Parathyroid adenoma (tissue), 2 donors: ENCODE measurements at regions not wholly inside any gene's neighbourhood (a gene's known extent, or its start where the extent isn't known, plus 50 kb on each side); places are given as distances from the start of the nearest gene placed in this dataset.

Source experiments
- H2AFZ ChIP-seq: fragments of 300-600 bp; sonication (generic); one replicate; pipeline ENCODE4 v1.7.0; 2017; ENCODE audit warnings: antibody characterized with exemption, mild to moderate bottlenecking
- H3K27ac ChIP-seq: fragments of 300-600 bp; sonication (generic); one replicate; pipeline ENCODE4 v1.7.0; 2017
- H3K27me3 ChIP-seq: fragments of 300-600 bp; sonication (generic); one replicate; pipeline ENCODE4 v1.7.0; 2017; ENCODE audit warnings: low read length; ENCODE audit not compliant: control insufficient read depth, insufficient read depth
- H3K36me3 ChIP-seq: fragments of 300-600 bp; sonication (generic); one replicate; pipeline ENCODE4 v1.7.0; 2017; ENCODE audit warnings: low read length; ENCODE audit not compliant: control insufficient read depth, insufficient read depth
- H3K4me1 ChIP-seq: fragments of 300-600 bp; sonication (generic); one replicate; pipeline ENCODE4 v1.7.0; 2017; ENCODE audit warnings: control low read depth
- H3K4me2 ChIP-seq: fragments of 300-600 bp; sonication (generic); one replicate; pipeline ENCODE4 v1.7.0; 2017; ENCODE audit warnings: low read length
- H3K4me3 ChIP-seq: fragments of 300-600 bp; sonication (generic); one replicate; pipeline ENCODE4 v1.7.0; 2017; ENCODE audit warnings: low read depth, low read length
- H3K79me2 ChIP-seq: fragments of 300-600 bp; sonication (generic); one replicate; pipeline ENCODE4 v1.7.0; 2017; ENCODE audit warnings: control low read depth
- H3K9ac ChIP-seq: fragments of 300-600 bp; sonication (generic); one replicate; pipeline ENCODE4 v1.7.0; 2017; ENCODE audit warnings: mild to moderate bottlenecking
- H3K9me3 ChIP-seq: fragments of 300-600 bp; sonication (generic); one replicate; pipeline ENCODE4 v1.7.0; 2017; ENCODE audit warnings: low read length; ENCODE audit not compliant: control insufficient read depth
- CTCF ChIP-seq: fragments of 300-600 bp; sonication (generic); IDR thresholded peaks from one replicate; pipeline ENCODE4 v1.7.0; 2017; ENCODE audit warnings: antibody characterized with exemption, mild to moderate bottlenecking
- donor health status: primary hyperparathyroidism.

DNA sequence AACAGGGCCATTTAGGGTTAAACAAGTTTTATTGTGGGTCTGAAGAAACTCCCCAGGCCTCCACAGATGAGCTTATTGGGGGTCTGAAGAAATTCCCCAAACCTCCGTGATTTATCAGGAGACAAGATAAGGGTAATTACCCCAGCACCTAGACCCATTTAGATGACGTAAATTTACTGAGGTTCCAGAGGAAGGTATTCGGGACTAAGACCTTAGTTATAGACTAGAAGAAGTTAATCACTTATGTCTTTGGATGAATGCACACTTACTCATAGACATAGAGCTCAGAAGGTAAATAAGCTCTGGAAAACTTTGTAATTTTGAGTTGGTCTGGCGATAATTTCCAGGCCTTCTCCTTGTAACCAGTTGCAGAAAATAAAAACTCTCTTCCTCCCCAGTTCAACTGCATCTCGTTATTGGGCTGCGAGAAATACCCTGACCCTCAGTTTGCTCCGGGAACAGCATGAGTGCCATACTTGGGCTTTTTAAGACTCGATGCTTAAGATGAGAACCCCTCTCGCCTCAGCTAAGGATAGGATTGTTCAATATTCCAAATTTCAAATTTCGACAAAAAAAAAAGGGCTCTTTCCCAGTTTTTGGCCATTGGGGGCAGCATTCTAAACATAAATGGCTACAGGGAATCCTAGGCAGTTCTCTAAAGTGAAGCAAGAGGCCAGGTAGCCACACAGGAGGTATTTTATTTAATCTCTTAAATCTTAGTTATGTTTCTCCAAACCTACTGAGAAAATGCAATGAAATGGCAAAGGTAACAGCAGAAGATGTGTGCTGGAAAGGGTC is 74.7 kb upstream of the PFKP start:
- TF ChIP-seq CTCF: no peak
- Histone ChIP-seq H3K9ac (no peak overlapping the region), H3K27me3 (no peaks in the 10 kb centered on the region), H3K4me2 (no peak overlapping the region), H2AFZ (no peak overlapping the region), H3K36me3 (no peaks in the 10 kb centered on the region), H3K27ac (no peak overlapping the region), H3K4me1 (no peaks in the 10 kb centered on the region), H3K9me3 (no peaks in the 10 kb centered on the region), H3K79me2 (no peaks in the 10 kb centered on the region), H3K4me3 (no peak overlapping the region)

GRCh38 chr10:2990764-2991163 is 76.6 kb upstream of the PFKP start:
- Histone ChIP-seq H2AFZ (no peak overlapping the region), H3K4me3 (no peak overlapping the region)
- no peak for TF ChIP-seq CTCF

DNA sequence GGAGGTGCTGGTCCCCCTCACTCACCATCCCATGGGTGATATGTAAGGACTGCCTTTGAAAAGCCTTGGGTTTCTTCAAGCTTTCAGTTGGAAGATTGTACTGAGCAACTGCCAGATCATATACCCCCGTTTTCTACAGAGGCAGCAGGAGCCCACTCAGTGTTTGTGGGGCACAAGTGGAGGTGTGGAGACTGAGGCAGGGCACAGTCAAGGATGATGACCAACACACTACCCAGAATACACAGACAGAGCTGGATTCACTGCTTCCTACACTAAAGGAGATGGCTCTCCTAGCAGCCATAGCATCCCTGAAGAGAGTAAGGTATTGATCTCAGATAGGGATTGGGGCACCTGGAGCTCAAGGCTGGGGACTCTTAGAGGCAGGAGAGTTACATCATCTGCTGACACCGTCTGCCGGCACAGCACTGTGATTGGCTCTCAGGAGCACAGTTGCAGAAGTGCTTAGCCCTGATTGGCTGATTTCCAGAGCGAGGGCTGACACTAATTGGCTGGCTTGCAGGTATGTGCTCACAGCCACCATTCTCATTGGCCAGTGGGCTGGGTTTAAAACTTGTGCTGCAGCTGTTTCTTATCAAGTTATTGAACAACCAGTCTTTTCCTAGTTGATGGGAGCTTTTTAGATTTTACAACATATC is 77.9 kb upstream of the PFKP start:
- Histone ChIP-seq H3K4me1 (no peaks in the 10 kb centered on the region), H3K27ac (no peak overlapping the region), H2AFZ (no peak overlapping the region), H3K9me3 (no peaks in the 10 kb centered on the region), H3K4me3 (no peak overlapping the region), H3K9ac (no peak overlapping the region), H3K27me3 (no peaks in the 10 kb centered on the region), H3K4me2 (no peak overlapping the region), H3K79me2 (no peaks in the 10 kb centered on the region), H3K36me3 (no peaks in the 10 kb centered on the region)
- no peak for TF ChIP-seq CTCF

More at GRCh38 chr10:2990764-2991163, 76.6 kb upstream of the PFKP start:
- Histone ChIP-seq H3K9ac (no peak overlapping the region), H3K4me1 (no peaks in the 10 kb centered on the region), H3K36me3 (no peaks in the 10 kb centered on the region), H3K27me3 (no peaks in the 10 kb centered on the region), H3K79me2 (no peaks in the 10 kb centered on the region), H3K4me2 (no peak overlapping the region), H3K9me3 (no peaks in the 10 kb centered on the region), H3K27ac (no peak overlapping the region)

- no peak overlapping the region for H3K9ac ChIP-seq
- no peaks in the 10 kb centered on the region for H3K79me2 ChIP-seq
- no peak overlapping the region for H3K4me2 ChIP-seq
- TF ChIP-seq CTCF: no peak
- H3K36me3 ChIP-seq: no peaks in the 10 kb centered on the region
- no peaks in the 10 kb centered on the region for H3K4me1 ChIP-seq
- no peaks in the 10 kb centered on the region for H3K9me3 ChIP-seq
- H3K27ac ChIP-seq: no peak overlapping the region
- H3K4me3 ChIP-seq: no peak overlapping the region
- no peaks in the 10 kb centered on the region for H3K27me3 ChIP-seq
- H2AFZ ChIP-seq: no peak overlapping the region
These were observed 80.1 kb upstream of the PFKP start for GRCh38 chr10:2987185-2987768.
